ENCODE measurements at regions not wholly inside any gene's neighbourhood (a gene's known extent, or its start where the extent isn't known, plus 50 kb on each side); places are given as distances from the start of the nearest gene placed in this dataset.

GRCh38 chr5:60223342-60223741 lies 329.8 kb upstream of the PDE4D start:
- TF ChIP-seq POLR2A (IDR thresholded peaks at IDR 0.05): no peak
- no peak for TF ChIP-seq CTCF (IDR thresholded peaks at IDR 0.05)
